ENCODE measurements at regions not wholly inside any gene's neighbourhood (a gene's known extent, or its start where the extent isn't known, plus 50 kb on each side); places are given as distances from the start of the nearest gene placed in this dataset.

- TF ChIP-seq CTCF (IDR thresholded peaks at IDR 0.05) (no peak), POLR2A (IDR thresholded peaks at IDR 0.05) (no peak)
These were observed 405.5 kb downstream of the EFNA5 start for GRCh38 chr5:107265193-107265592.

All from right lobe of liver (tissue), 4 donors.